Glomerular visceral epithelial cell (primary cell): ENCODE measurements at regions not wholly inside any gene's neighbourhood (a gene's known extent, or its start where the extent isn't known, plus 50 kb on each side); places are given as distances from the start of the nearest gene placed in this dataset.

ENCODE experiments used
- DNase-seq: peaks from one replicate; pipeline ENCODE4 v3.0.0-alpha.2; 2016; ENCODE audit errors: extremely low spot score

DNA sequence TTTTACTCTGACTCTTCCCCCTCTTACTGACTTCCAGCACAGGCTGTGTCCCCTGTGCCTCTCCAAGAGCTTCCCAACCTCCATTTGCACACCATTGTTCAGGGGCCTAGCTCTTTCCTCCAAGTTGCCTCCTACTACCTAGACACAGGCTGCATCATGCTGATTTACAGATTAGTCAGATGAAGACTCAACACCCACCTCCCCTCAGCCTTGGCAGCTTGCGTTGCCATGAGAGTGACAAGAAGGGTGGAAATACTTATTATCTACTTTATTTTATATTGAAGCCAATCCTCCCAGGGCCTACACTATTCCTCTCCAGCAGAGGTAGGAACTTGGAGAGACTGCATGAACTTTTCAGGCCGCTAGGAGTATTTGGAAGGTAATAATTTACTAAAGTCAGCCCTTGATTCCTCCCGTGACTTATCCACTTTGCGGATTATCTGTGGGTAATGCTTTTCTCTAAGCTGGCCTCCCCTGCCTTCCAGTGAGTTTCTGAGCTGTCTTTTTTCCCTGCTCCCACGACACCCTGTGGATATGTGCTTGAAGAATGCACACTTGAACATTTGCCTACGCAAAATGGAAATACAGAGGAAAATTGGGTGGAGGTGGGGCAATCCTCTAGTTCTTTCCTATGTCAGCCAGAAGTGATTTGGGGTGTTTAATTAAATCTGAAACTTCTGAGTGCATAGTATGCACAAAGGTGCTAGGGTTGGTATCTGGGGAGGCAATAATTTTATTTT, 74.1 kb upstream of the TMEM164 start:
- no peak for DNase-seq

- no peak for DNase-seq
These were observed 71.2 kb upstream of the TMEM164 start for GRCh38 chrX:109931677-109932076.

- peak; percentile 48 for DNase-seq
These were observed 68.5 kb upstream of the TMEM164 start for GRCh38 chrX:109934434-109934833.

GRCh38 chrX:109934935-109935334, 68.0 kb upstream of the TMEM164 start:
- no peak for DNase-seq

- no peak for DNase-seq
These were observed 66.8 kb upstream of the TMEM164 start for GRCh38 chrX:109936114-109936513.

GRCh38 chrX:109936598-109936997, 66.3 kb upstream of the TMEM164 start:
- no peak for DNase-seq

DNA sequence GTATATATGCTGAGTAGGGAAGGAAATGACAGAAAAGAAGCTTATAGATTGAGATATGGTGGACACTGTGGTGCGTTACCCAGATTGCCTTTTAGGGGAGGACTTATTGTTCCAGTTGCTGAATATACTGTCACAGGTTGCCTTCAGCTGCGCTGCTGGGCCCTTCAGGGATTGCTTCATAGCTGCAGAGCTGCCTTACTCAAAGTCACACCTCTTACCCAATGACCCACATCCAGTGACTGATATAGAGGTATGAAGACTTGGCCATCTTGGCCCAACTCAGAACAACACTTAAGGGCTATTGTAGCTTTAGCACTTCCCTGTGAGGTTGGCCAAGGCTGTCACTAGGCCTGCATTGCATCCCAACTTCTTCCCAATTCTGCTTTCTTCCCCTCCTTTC, 63.4 kb upstream of the TMEM164 start:
- DNase-seq: no peak

- no peak for DNase-seq
These were observed 62.5 kb upstream of the TMEM164 start for GRCh38 chrX:109940411-109940810.

- DNase-seq: no peak
These were observed 59.7 kb upstream of the TMEM164 start for GRCh38 chrX:109943092-109943739.

DNA sequence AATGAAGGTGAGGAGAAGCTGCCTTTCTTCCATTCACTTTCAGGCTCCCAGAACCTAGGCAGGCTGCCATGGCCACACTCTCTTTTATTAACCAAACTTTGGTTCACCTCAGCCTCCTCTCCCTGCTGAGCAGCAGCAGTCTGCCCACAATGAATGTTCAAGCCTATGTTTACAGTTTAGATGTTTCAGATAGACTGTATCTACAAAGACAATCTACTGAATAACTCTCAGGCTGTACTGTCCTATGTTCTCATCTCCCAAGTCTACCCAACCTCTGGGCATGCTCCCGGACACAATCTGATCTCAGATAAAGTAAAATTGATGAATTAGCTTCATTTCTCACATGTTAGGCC, 59.2 kb upstream of the TMEM164 start:
- DNase-seq: no peak

- DNase-seq: no peak
These were observed 50.9 kb upstream of the TMEM164 start for GRCh38 chrX:109952050-109952449.

- DNase-seq: no peak
These were observed 49.7 kb upstream of the TMEM164 start for GRCh38 chrX:109952985-109953905.
